HL-60 (cell line): ENCODE measurements at regions not wholly inside any gene's neighbourhood (a gene's known extent, or its start where the extent isn't known, plus 50 kb on each side); places are given as distances from the start of the nearest gene placed in this dataset.

Source experiments
- DNase-seq, 2 experiments: peaks; one replicate each; pipeline ENCODE4 v3.0.0-alpha.2; 2010 to 2020; ENCODE audit warnings: low read depth in 1 of 2, low spot score in 1 of 2
- H3K27ac ChIP-seq: fragments of 250-450 bp; sonication (Bioruptor Pico); replicated peaks from 2 replicates; pipeline ENCODE4 v1.5.1; 2020; ENCODE audit warnings: mild to moderate bottlenecking, moderate library complexity
- H3K27me3 ChIP-seq: fragments of 250-450 bp; sonication (Bioruptor Pico); 2 replicates; pipeline ENCODE4 v1.5.1; 2021; ENCODE audit warnings: mild to moderate bottlenecking, moderate library complexity; ENCODE audit not compliant: insufficient read depth, poor library complexity, severe bottlenecking
- H3K4me3 ChIP-seq: replicated peaks from 2 replicates; pipeline ENCODE4 v1.5.1; 2011; ENCODE audit warnings: mild to moderate bottlenecking, control low read depth, low read length; ENCODE audit not compliant: insufficient read depth
- GABPA ChIP-seq: IDR thresholded peaks from 2 replicates; pipeline ENCODE4 v1.6.1; 2012; ENCODE audit warnings: low read depth
- POLR2AphosphoS5 ChIP-seq: IDR thresholded peaks from 2 replicates; pipeline ENCODE4 v1.6.1; 2012; ENCODE audit warnings: low read depth
- SPI1 ChIP-seq: IDR thresholded peaks from 2 replicates; pipeline ENCODE4 v1.6.1; 2012; ENCODE audit warnings: low read depth, mild to moderate bottlenecking, borderline replicate concordance
- TF ChIP-seq, protein P1 (sequence below): IDR thresholded peaks from 2 replicates; pipeline ENCODE4 v1.6.1; 2012; ENCODE audit warnings: low read depth; ENCODE audit not compliant: insufficient replicate concordance
- TF ChIP-seq, protein P2 (sequence below): IDR thresholded peaks from one replicate; pipeline ENCODE4 v1.5.1; 2011; ENCODE audit warnings: low read length, control low read depth, inconsistent platforms; ENCODE audit not compliant: insufficient read depth

DNA sequence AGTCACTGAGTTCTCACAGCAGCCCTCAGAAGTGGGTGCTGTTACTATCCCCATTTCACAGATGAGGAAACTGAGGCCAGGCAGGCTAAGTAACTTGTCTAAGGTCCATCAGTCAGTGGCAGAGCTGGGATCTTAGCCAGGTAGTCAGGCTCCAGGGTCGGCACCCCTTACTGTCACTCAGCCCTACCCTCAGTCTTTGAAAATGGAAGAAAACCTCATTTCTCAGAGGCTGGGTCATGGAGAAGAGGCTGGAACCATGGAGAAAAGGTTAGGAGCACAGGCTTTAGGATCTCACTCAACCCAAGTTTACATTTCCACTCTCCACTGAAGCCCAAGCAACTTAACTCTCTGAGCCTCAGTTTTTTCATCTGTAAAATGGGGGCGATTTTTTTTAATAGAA is 116.2 kb upstream of the SIRPG start:
- TF ChIP-seq GABPA (no peak), POLR2AphosphoS5 (no peak), SPI1 (no peak)
- TF ChIP-seq, protein P1, sequence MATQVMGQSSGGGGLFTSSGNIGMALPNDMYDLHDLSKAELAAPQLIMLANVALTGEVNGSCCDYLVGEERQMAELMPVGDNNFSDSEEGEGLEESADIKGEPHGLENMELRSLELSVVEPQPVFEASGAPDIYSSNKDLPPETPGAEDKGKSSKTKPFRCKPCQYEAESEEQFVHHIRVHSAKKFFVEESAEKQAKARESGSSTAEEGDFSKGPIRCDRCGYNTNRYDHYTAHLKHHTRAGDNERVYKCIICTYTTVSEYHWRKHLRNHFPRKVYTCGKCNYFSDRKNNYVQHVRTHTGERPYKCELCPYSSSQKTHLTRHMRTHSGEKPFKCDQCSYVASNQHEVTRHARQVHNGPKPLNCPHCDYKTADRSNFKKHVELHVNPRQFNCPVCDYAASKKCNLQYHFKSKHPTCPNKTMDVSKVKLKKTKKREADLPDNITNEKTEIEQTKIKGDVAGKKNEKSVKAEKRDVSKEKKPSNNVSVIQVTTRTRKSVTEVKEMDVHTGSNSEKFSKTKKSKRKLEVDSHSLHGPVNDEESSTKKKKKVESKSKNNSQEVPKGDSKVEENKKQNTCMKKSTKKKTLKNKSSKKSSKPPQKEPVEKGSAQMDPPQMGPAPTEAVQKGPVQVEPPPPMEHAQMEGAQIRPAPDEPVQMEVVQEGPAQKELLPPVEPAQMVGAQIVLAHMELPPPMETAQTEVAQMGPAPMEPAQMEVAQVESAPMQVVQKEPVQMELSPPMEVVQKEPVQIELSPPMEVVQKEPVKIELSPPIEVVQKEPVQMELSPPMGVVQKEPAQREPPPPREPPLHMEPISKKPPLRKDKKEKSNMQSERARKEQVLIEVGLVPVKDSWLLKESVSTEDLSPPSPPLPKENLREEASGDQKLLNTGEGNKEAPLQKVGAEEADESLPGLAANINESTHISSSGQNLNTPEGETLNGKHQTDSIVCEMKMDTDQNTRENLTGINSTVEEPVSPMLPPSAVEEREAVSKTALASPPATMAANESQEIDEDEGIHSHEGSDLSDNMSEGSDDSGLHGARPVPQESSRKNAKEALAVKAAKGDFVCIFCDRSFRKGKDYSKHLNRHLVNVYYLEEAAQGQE = no peak
- TF ChIP-seq, protein P2, sequence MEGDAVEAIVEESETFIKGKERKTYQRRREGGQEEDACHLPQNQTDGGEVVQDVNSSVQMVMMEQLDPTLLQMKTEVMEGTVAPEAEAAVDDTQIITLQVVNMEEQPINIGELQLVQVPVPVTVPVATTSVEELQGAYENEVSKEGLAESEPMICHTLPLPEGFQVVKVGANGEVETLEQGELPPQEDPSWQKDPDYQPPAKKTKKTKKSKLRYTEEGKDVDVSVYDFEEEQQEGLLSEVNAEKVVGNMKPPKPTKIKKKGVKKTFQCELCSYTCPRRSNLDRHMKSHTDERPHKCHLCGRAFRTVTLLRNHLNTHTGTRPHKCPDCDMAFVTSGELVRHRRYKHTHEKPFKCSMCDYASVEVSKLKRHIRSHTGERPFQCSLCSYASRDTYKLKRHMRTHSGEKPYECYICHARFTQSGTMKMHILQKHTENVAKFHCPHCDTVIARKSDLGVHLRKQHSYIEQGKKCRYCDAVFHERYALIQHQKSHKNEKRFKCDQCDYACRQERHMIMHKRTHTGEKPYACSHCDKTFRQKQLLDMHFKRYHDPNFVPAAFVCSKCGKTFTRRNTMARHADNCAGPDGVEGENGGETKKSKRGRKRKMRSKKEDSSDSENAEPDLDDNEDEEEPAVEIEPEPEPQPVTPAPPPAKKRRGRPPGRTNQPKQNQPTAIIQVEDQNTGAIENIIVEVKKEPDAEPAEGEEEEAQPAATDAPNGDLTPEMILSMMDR = no peak
- no peaks in the 10 kb centered on the region for H3K27me3 ChIP-seq
- no peak overlapping the region for H3K4me3 ChIP-seq
- no peak for DNase-seq
- no peak overlapping the region for H3K27ac ChIP-seq

DNA sequence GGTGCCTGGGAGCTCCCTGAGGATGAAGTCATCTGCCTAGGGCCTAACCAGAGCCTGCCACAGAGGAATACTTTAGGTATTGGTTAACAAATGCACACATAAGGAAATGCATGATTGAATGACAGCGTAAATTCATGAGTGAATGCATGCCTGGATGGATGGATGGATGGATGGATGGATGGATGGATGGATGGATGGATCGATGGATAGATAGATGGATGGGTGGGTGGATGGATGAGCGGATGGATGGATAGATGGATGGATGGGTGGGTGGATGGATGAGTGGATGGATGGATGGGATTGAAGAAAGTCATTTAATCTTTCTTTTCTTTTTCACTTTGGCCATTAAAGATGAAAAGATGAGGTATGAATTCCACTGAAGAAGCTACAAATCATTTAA is 111.9 kb upstream of the SIRPG start:
- no peak overlapping the region for H3K4me3 ChIP-seq
- no peak for DNase-seq
- no peaks in the 10 kb centered on the region for H3K27me3 ChIP-seq
- TF ChIP-seq GABPA (no peak), SPI1 (no peak), POLR2AphosphoS5 (no peak)
- TF ChIP-seq, protein P2 = no peak
- TF ChIP-seq, protein P1 = no peak
- no peak overlapping the region for H3K27ac ChIP-seq

DNA sequence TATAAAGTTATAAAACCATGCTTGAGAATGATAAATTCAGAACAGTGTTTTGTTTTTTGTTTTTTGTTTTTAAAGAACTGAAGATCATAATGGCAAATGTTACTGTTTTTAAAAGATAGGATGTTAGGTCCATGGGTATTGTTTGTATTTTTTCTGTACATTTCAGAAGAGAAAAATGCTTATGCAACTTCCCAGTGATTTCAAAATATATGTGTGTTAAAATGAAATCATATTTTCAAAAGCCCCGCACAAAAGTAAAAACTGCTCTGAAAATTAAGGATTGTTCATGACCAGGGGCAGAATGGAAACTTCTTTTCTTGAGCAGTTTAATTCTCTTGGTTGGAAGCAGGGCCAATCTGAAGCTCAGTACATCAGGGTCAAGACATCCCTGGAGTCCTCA is 109.2 kb upstream of the SIRPG start:
- no peaks in the 10 kb centered on the region for H3K27me3 ChIP-seq
- TF ChIP-seq, protein P1 = no peak
- TF ChIP-seq SPI1 = no peak
- no peak for TF ChIP-seq POLR2AphosphoS5
- no peak for TF ChIP-seq GABPA
- TF ChIP-seq, protein P2 = no peak
- no peak overlapping the region for H3K4me3 ChIP-seq
- DNase-seq = no peak
- H3K27ac ChIP-seq = peak overlapping the region; percentile 2; the same call in 1 of the 2 replicates
